MCF 10A (cell line): ENCODE measurements at regions not wholly inside any gene's neighbourhood (a gene's known extent, or its start where the extent isn't known, plus 50 kb on each side); places are given as distances from the start of the nearest gene placed in this dataset.
A peak's percentile ranks its signal among the peaks of the same experiment; 100 is the strongest.

ENCODE experiments used
- BruUV-seq: library from RNA; stranded (reverse); fragments of 400-500 nt; replicated peaks from 2 replicates; lab custom pipeline; 2021; lab: Mats Ljungman, UMichigan
- CTCF ChIA-PET: fragments of 300-600 bp; sonication (Branson Sonifier 250); formaldehyde crosslinking; extraction: SDS; loops from one replicate; lab custom pipeline; 2021; ENCODE audit warnings: antibody characterized with exemption, inconsistent platforms; lab: Yijun Ruan, JAX
- POLR2A ChIA-PET: fragments of 300-600, 350-650 bp; sonication (Branson Sonifier 250); formaldehyde crosslinking; extraction: SDS; loops from one replicate; lab custom pipeline; 2020; ENCODE audit warnings: antibody characterized with exemption, inconsistent platforms; lab: Yijun Ruan, JAX
- DNase-seq: peaks from one replicate; pipeline ENCODE4 v3.0.0-alpha.2; 2018; ENCODE audit not compliant: unreplicated experiment
- H3K27ac Mint-ChIP-seq: one replicate; pipeline ENCODE4 v1.8.0; 2022; ENCODE audit warnings: mild to moderate bottlenecking, low read depth, mixed read lengths; ENCODE audit not compliant: unreplicated experiment
- H3K27me3 Mint-ChIP-seq: one replicate; pipeline ENCODE4 v1.8.0; 2022; ENCODE audit warnings: mixed read lengths; ENCODE audit not compliant: insufficient read depth, unreplicated experiment
- H3K36me3 Mint-ChIP-seq: one replicate; pipeline ENCODE4 v1.8.0; 2022; ENCODE audit warnings: mild to moderate bottlenecking, moderate library complexity, mixed read lengths; ENCODE audit not compliant: insufficient read depth, unreplicated experiment
- H3K4me1 Mint-ChIP-seq: one replicate; pipeline ENCODE4 v1.8.0; 2022; ENCODE audit warnings: mixed read lengths; ENCODE audit not compliant: insufficient read depth, unreplicated experiment
- H3K4me3 Mint-ChIP-seq: one replicate; pipeline ENCODE4 v1.8.0; 2022; ENCODE audit warnings: mild to moderate bottlenecking, moderate library complexity, mixed read lengths; ENCODE audit not compliant: unreplicated experiment
- H3K9me3 Mint-ChIP-seq: one replicate; pipeline ENCODE4 v1.8.0; 2022; ENCODE audit warnings: mixed read lengths; ENCODE audit not compliant: unreplicated experiment
- CTCF ChIP-seq: fragments of 200-600 bp; IDR thresholded peaks from one replicate; pipeline ENCODE4 v1.8.0; 2022; ENCODE audit warnings: antibody characterized with exemption, mild to moderate bottlenecking; ENCODE audit not compliant: unreplicated experiment
- intact Hi-C: fragments of 100-400 bp; cut with micrococcal nuclease; formaldehyde crosslinking; loops from 2 replicates; pipeline ENCODE4 v1.14.1; 2022

GRCh38 chr7:131753620-131754222 is 197.3 kb upstream of the PODXL start:
- peak; percentile 26 for DNase-seq
- Mint-ChIP-seq H3K4me1 (no peaks in the 10 kb centered on the region), H3K27me3 (peaks cover 47% of the 10 kb centered on the region), H3K36me3 (no peaks in the 10 kb centered on the region), H3K9me3 (peaks cover 10% of the 10 kb centered on the region), H3K4me3 (no peak overlapping the region), H3K27ac (no peak overlapping the region)
- TF ChIP-seq CTCF = no peak
- CTCF ChIA-PET = interaction anchor here (0.6 to 1.3 kb wide), 8 partner anchors 11 to 129 kb away, joined by 3 to 5 read pairs (median 3); no protein-coding TSS in a partner anchor
- no TSS peak for BruUV-seq
- POLR2A ChIA-PET = interaction anchor here (0.6 kb wide), 1 partner anchor 11 kb away, joined by 3 read pairs; no protein-coding TSS in a partner anchor
- intact Hi-C loops = no loop called here

- no TSS peak for BruUV-seq
- no peaks in the 10 kb centered on the region for H3K4me1 Mint-ChIP-seq
- no peak overlapping the region for H3K4me3 Mint-ChIP-seq
- peaks cover 22% of the 10 kb centered on the region for H3K9me3 Mint-ChIP-seq
- CTCF ChIA-PET = interaction anchor here (0.6 kb wide), 1 partner anchor 318 kb away, joined by 3 read pairs; no protein-coding TSS in a partner anchor
- no peak overlapping the region for H3K27ac Mint-ChIP-seq
- intact Hi-C loops = no loop called here
- H3K36me3 Mint-ChIP-seq = no peaks in the 10 kb centered on the region
- POLR2A ChIA-PET = no interaction called here
- TF ChIP-seq CTCF = no peak
- peaks cover 30% of the 10 kb centered on the region for H3K27me3 Mint-ChIP-seq
- DNase-seq = no peak
Measured at GRCh38 chr7:131747658-131748232, 191.3 kb upstream of the PODXL start.

GRCh38 chr7:131745390-131746248 is 189.2 kb upstream of the PODXL start:
- H3K4me1 Mint-ChIP-seq = no peaks in the 10 kb centered on the region
- CTCF ChIA-PET = interaction anchor here (0.5 to 1.6 kb wide), 5 partner anchors 10 to 1690 kb away, joined by 3 to 4 read pairs (median 3); no protein-coding TSS in a partner anchor
- H3K4me3 Mint-ChIP-seq = no peak overlapping the region
- intact Hi-C loops = no loop called here
- TF ChIP-seq CTCF = no peak
- BruUV-seq = no TSS peak
- POLR2A ChIA-PET = no interaction called here
- H3K27me3 Mint-ChIP-seq = peaks cover 23% of the 10 kb centered on the region
- no peaks in the 10 kb centered on the region for H3K36me3 Mint-ChIP-seq
- DNase-seq = peak; percentile 49
- peaks cover 22% of the 10 kb centered on the region for H3K9me3 Mint-ChIP-seq
- H3K27ac Mint-ChIP-seq = no peak overlapping the region

GRCh38 chr7:131741446-131741845 is 185.0 kb upstream of the PODXL start:
- no peak for TF ChIP-seq CTCF
- Mint-ChIP-seq H3K4me1 (no peaks in the 10 kb centered on the region), H3K27ac (no peak overlapping the region), H3K27me3 (peaks cover 13% of the 10 kb centered on the region), H3K4me3 (no peak overlapping the region), H3K36me3 (no peaks in the 10 kb centered on the region), H3K9me3 (no peaks in the 10 kb centered on the region)
- ChIA-PET POLR2A (no interaction called here), CTCF (interaction anchor here (2.5 kb wide), 1 partner anchor 50 kb away, joined by 7 read pairs; no protein-coding TSS in a partner anchor)
- BruUV-seq = no TSS peak
- intact Hi-C loops = no loop called here
- DNase-seq = no peak
